NCI-H2227 (cell line): ENCODE measurements at regions not wholly inside any gene's neighbourhood (a gene's known extent, or its start where the extent isn't known, plus 50 kb on each side); places are given as distances from the start of the nearest gene placed in this dataset.
"Not testable (repeated sequence)": the region's sequence is repeated elsewhere in the genome, so short reads cannot be mapped to it uniquely, and the experiment has no call there.

Experiments used
- DNase-seq: peaks from one replicate; lab custom pipeline; 2025; ENCODE audit not compliant: unreplicated experiment; lab: John Stamatoyannopoulos, UW

DNA sequence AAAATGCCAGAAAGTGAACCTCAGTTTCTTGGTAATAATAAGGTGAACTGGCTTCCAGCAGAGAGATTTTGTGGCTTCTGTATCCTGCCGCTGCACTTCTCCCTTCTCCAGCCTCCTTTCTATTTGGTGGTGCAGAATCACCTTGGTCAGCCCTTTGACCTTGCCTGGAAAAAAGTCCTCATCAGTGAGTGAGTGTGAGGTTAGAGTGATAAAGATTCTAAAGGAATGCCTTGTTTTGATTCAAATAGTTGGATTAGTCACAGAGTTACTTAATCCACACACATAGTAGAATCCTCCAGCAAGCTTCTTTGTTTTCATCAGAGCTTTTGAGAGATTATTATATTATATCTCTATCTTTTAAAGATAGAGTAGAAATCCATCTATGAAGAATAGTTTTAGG lies 140.9 kb downstream of the KCNRG start:
- DNase-seq = no peak

DNA sequence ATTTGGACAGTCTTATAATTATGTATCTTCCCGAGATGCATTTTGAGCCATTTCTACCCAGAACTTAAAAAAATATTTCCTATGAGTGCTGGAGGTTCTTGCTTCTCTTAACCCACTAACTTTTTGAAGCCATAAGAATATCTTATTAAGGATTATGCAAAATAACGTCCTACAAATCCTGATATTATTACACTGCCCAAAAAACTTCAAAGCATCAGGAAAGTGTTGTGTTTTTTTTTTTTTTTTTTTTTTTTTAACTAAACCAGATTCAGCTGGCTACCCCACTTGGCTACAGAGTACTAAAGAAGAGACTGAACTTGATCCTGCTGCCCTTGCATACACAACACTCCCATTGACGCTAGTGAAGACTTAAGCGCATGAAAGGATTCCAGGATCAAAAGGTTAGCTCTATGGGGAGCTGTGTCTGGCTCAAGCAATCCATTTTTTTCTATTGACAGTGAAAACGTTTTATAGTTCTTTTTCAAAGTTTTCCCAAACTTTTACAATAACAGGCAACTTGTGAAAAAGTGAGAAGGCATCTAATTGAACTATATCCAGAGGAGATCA lies 141.4 kb downstream of the KCNRG start:
- no peak for DNase-seq

DNA sequence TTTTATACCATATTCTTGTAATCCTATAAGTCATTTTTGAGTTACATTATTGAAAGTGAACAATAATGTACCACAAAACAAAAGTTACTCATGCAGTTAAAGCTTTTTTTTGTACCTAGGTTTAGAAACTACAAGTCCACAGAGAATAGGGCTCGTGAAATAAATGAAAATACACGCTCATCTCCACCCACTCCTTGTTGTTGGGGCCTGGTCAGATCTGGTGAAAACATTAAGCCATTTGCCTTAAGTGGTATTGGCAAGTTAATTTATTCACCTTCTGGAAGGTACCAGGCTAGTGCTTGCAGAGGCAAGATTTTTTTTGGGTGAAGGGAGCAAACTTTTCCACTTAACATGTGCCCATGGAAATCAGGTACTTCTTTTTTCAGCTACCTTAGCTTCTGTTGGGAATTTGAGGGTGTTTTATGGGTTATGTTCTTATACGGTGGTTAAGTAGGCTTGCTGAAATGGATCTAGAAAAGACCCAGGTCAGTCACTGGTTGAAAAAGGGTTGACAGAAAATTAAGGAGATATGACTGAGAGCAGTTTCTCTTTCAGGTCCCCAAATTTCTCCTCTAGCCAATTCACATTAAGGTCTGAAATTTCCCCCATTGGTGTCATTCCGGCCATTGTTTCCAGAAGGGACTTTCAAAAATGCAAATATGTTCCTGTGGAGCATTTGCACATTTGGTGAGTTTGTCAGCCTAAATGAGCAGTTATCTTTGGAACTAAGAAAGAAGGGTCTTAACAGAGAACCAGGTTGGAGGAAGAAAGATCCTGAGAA lies 143.3 kb downstream of the KCNRG start:
- DNase-seq = no peak

DNA sequence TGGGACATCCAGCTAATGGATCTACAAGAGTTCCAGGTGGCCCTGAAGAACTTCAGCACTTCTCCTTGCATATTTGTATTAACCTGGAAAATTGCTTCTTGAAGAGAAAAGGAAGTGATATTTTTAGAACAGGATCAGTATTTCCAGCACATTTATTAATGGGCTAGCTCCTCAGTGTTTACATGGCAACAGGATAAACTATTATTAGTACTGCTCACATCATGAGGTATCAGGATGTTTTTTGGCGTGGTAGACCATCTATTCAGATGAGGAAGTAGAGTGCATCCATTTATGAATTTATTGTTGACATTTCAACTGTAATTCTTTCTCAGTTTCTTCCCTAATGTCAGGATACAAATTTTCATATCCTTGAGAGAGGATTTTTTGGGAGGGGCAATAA lies 144.4 kb downstream of the KCNRG start:
- DNase-seq = no peak

DNA sequence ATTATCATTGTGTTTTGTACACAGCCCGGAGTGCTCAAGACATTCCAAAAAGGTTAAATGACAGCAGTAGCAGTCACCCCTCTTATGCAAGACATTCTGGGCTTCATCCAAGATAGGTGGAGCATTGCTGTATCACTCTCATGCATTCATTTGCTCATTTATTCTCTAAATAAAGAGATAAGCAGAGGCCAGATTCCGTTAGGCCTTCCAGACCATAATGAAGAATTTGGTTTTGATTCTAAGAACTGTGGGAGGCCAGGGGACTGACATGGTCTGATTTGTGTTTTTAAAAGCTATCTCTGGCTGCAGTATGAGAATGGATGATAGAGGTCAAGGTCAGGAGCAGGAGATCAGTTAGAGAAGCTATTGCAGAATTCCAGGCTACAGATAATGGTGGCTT lies 145.8 kb downstream of the KCNRG start:
- no peak for DNase-seq

DNA sequence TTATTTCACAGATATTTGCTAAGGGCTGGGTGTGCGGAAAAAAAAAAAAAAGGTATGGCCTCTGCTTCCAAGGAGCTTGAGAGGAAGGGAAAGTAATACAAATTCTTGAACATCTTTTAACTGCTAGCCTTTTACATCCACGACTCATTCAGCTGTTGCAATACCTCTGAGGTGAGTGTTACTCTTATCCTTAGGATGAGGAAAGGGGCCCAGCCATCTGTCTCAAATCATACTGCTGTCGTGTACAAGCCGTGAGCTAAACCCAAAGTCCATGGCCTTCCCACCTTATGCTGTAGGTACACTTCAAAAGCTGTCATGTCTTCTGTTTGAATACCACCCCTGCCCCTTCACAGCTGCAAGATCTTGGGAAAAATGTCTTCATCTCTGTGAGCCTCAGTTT lies 146.8 kb downstream of the KCNRG start:
- DNase-seq = no peak

DNA sequence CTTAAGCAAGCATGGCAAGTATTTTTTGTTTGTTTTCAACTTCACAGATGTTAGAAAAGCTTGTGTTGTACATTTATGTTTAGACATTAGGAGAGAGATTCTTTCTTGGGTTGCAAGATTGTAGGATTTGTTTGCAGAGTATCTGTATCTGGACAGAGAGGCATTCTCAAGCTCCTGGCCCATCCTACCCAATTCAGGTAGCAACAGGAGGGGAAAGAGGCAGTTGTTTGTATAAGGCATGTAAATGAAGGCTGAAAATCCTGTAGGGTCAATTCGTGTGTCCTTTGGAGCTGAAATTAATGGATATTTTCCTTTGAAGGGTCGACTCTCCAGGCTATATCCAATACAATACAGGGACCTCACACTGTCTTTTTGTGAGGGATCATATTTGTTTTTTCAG lies 147.3 kb downstream of the KCNRG start:
- DNase-seq = no peak

DNA sequence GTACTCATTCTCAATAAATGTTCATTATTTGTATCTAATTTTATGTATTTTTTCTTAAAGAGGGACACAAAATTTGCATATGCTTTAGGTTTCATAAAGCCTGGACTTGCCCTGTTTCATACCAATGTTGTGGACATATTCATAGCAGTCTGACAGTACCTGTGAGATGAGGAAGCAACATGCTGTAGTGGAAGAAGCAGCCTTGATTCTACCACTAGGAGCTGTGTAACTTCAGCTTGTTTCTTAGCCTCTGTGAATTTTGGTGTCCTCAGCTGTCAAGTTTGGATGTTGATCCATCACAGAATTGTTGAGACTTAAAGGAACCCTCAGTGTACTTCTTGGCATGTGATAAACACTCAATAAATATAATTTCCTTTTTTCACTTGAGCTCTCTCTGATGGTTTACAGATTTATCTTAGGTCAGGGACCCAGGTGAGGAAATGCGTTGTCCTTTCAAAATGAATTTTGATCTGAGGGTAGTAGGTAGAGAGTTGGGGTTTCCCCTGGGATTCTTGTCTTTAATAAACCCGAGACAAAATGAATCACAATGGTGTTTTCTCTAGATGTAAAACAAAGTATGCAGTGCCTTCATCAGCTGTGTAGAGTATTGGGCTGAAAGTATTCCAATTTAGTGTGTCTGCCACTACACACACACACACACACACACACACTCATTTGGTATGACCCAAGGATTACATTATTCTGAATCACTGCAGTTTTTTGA lies 152.1 kb downstream of the KCNRG start:
- no peak for DNase-seq

DNA sequence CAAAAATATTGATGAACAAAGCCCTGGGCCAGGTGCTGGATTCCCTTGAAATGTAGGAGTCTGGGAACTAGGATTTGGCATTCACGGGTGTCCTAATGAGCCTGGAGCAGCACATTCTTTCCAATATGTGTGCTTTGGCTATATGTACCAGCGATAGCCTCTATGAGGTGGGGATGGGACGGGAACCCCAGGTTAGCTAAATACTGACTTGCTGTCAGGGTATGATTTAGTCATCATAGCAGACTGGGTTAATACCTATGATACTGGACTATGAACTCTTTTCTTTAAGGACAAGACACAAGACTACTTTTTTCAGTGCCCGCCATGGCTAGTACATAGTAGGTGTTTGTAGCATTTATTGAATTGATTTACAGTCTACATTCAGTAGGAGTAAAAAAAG lies 152.7 kb downstream of the KCNRG start:
- no peak for DNase-seq

DNA sequence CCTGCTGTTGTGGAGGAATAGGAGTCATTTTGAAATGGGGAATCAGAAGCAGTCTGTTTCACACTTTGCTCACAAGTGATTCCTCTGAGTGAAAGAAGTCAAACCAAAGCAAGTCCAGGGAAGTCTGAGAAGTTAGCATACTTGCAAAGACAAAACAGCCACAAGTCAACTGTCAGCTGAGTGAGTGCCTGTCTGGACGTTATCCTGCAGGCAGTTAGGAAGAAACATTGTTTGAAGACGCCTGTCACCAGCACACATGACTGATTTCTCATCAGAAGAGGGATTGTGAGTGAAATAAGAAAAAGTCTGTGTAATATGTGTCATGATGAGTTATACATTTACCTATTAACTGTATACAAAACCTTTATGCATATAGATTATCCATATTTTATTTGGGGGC lies 153.5 kb downstream of the KCNRG start:
- no peak for DNase-seq

DNA sequence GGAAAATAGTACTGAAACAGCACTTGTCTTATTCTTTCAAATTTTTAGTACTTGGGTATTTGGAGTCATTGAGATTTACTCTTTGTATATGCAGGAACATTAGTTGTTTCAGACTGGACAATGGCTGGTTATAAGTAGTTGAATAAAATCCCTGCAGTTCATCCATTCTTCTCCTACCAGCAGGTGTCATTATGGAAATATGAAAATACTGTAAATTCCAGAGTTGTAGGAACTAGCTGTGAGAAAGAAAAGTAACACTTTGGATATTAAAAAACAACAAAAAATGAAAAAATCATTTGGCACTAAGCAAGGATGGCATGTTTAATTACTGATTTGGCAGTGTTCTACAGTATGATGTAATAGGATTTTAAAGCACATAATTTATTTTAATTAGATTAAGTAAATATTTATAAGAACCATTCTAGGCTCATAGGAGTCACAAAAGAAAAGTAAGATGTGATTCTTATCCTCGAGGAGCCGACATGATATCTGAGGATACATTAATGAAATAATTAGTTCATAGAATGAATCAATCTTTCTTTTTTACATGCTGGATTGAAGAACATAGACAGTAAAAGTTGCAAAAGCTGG lies 155.3 kb downstream of the KCNRG start:
- DNase-seq = no peak

DNA sequence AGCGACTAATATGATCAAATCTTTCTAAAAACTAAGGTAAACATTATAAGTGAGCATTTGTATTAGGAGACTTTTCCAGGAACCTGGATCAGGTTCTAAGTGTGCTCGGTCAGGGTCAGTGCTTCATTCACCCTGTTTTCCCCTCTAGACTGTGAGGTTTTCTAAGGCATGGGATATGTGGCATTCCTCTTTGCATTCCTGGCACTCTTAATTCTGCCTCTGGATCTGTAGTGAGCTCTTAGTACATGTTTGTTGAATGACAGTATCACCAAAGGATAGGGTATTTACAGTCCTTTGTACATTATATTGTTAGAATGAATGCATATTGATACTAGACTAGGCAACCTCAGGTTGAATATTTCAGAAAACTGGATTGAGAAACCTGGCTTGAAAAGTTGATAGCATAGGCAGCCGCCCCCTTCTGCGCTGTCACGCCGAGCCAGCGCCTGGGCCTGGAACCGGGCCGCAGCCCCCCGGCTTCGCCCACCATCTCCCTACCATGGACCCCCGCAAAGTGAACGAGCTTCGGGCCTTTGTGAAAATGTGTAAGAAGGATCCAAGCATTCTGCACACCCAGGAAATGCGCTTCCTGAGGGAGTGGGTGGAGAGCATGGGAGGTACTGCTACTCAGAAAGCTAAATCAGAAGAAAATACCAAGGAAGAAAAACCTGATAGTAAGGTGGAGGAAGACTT lies 156.5 kb downstream of the KCNRG start:
- no peak for DNase-seq

DNA sequence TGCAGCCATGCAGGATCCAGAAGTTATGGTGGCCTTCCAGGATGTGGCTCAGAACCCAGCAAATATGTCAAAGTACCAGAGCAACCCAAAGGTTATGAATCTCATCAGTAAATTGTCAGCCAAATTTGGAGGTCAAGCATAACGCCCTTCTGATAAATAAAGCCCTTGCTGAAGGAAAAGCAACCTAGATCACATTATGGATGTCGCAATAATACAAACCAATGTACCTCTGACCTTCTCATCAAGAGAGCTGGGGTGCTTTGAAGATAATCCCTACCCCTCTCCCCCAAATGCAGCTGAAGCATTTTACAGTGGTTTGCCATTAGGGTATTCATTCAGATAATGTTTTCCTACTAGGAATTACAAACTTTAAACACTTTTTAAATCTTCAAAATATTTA lies 157.8 kb downstream of the KCNRG start:
- not testable (repeated sequence) for DNase-seq

DNA sequence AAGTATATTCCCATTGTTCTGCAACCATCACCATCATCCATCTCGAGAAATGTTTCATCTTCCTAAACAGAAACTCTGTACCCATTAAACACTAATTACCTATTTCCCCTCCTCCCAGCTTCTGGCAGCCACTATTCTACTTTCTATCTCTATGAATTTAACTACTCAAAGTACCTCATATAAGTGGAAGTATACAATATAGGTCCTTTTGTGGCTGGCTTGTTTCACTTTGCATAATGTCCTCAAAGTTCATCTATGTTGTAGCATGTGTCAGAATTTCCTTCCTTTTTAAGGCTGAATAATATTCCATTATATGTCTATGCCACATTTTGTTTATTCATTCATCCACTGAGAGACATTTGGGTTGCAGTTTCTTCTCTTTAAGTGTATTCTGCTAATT lies 159.4 kb downstream of the KCNRG start:
- DNase-seq = no peak

DNA sequence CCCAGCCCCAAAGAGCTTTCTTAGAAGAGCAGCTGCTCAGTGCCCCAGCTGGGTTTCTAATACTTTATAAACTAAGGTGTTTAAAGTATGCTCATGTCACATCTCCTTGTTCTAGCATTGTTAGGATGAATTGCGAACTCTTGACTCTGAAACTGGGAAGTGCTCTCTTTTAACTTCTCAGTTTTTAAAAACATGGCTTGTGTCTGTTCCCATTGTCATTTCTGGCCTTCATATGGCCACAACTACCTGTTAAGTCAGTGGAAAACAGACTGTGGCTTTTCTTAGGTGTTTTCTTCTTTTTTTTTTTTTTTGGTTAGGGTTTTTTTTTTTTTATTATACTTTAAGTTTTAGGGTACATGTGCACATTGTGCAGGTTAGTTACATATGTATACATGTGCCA lies 164.7 kb downstream of the KCNRG start:
- no peak for DNase-seq

DNA sequence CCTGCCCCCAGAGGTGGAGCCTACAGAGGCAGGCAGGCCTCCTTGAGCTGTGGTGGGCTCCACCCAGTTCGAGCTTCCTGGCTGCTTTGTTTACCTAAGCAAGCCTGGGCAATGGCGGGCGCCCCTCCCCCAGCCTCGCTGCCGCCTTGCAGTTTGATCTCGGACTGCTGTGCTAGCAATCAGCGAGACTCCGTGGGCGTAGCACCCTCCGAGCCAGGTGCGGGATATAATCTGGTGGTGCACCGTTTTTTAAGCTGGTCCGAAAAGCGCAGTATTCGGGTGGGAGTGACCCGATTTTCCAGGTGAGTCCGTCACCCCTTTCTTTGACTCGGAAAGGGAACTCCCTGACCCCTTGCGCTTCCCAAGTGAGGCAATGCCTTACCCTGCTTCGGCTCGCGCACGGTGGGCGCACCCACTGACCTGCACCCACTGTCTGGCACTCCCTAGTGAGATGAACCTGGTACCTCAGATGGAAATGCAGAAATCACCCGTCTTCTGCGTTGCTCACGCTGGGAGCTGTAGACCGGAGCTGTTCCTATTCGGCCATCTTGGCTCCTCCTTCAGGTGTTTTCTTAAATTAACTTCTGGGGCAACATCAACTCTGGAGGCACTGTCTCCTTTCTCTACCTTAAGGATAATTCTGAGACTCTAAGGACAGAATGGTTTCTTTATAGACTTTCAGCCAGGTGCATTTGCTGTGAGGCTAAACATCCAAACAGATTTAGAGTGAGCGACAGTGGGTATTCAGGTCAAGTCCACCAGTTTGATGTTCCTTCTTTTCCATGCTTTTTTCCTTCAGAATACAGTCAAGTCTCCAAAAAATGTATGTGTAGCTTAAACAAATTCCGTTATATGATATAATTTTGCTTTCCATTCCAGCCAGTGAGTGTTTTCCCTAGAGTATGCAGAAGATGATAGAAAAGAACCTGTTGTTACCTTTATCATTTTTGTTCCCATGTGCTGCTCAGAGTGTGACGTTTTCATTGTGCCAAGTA lies 170.8 kb downstream of the KCNRG start:
- not testable (repeated sequence) for DNase-seq

DNA sequence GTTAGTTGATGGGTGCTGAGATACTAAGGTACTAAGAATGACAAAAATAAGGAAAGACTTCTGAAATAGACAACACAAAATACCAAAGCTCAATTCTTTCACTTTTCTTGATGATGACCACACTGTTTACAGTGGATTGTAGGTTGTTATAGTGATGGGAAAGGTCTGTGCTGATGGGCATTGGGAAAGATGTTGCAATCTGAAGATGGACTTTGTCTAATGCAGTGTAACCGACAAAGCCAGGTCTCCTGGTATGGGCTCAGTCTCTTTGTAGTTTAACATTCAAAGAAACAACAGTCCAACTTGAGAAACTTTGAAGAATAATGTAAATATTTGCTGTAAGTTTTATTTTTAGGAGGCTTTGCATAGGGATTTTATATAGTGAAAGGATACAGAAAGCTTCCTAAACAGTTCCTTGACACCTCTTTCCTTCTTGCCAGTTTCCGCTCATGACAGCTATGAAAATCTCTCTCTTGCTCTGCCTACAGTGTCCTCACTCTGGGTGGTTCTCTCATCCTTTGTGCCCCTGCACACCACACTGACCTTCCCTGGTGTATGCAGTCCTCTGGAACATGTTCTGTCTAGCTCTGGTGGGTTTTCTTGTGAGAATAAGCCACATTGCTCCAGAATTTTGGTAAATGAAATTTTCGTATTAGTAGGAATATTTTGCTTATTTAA lies 172.2 kb downstream of the KCNRG start:
- DNase-seq = no peak

DNA sequence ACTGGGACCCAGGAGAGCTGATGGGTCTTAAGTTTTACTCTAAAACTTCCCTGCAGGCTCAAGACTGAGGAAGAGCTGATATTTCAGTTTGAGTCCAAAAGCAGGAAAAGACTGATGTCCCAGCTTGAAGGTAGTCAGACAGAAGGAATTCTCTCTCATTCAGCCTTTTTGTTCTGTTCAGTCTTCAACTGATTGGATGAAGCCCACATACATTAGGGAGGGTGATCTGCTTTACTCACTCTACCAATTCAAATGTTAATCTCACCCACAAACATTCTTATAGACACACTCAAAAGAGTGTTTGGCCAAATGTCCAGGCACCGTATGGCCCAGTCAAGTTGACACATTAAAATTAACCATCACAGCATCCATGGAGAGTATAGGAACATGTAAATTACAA lies 173.5 kb downstream of the KCNRG start:
- no peak for DNase-seq

DNA sequence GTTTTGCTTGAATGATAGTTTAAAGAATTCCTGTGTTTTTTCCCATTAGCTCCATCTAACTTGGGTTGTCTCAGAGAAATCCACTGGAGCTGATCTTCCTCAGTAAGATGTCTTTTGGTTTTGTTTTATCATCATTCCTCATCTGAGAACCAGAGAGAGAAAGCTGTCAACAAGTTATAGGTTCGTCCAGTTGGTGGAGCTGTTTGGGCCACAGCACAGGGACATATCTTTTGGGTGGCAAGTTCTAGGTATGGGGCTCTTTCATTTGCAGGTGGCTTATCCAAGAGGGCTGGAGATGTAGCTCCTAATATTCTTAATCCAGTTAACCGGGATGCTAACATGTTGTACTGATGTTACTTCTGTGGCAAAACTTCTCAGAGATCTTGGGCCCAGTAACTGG lies 174.2 kb downstream of the KCNRG start:
- DNase-seq = no peak

DNA sequence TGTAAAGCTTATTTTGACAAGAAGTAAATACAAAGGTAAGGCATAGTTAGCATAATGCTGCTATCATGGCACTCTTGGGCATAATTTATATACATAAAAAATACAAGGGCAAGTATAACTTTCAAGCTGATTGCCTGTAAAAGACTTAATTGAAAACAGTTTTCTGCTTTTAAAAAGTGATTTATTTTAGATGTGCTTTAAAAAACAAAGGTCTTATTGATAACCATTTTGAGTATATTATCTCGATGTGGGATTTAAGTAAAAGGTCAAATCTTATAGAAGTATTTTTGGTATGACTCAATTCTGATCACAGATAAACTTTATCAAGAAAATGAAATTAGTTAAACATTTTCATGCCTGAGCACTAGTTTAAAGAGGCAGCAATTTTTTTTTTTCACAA lies 175.8 kb downstream of the KCNRG start:
- DNase-seq = no peak
